ENCODE measurements at regions not wholly inside any gene's neighbourhood (a gene's known extent, or its start where the extent isn't known, plus 50 kb on each side); places are given as distances from the start of the nearest gene placed in this dataset.
A peak's percentile ranks its signal among the peaks of the same experiment; 100 is the strongest.

GRCh38 chr2:104447831-104448434, 406.0 kb upstream of the POU3F3 start:
- no peaks in the 10 kb centered on the region for H3K9me3 ChIP-seq
- DNase-seq = no peak
- no peaks in the 10 kb centered on the region for H3K36me3 ChIP-seq
- ATAC-seq = no peak
- H3K27me3 ChIP-seq = no peaks in the 10 kb centered on the region
- intact Hi-C loops (cut with DNase I) = loop anchor here in 1 of 10 donors (10.0 kb wide), 1 partner anchor 1903 kb away; no protein-coding TSS in a partner anchor
- H3K4me1 ChIP-seq = no peaks in the 10 kb centered on the region
- WGBS, 2 donors = 68 to 87% methylated on average over 2 of the region's 2 CpGs
- no peak overlapping the region for H3K27ac ChIP-seq
- H3K4me3 ChIP-seq = peak overlapping the region in 4 of 10 donors; percentile 21 to 35 (median 28)
- no peak for TF ChIP-seq CTCF (IDR thresholded peaks at IDR 0.05)

GRCh38 chr2:104448661-104449440, 405.1 kb upstream of the POU3F3 start:
- TF ChIP-seq CTCF (IDR thresholded peaks at IDR 0.05) = no peak
- H3K4me3 ChIP-seq = peak overlapping the region in 4 of 10 donors; percentile 21 to 35 (median 28)
- H3K4me1 ChIP-seq = no peaks in the 10 kb centered on the region
- no peak for ATAC-seq
- no peaks in the 10 kb centered on the region for H3K9me3 ChIP-seq
- H3K27ac ChIP-seq = no peak overlapping the region
- H3K36me3 ChIP-seq = no peaks in the 10 kb centered on the region
- no peaks in the 10 kb centered on the region for H3K27me3 ChIP-seq
- intact Hi-C loops (cut with DNase I) = loop anchor here in 1 of 10 donors (10.0 kb wide), 1 partner anchor 1904 kb away; no protein-coding TSS in a partner anchor
- WGBS, 2 donors = 44 to 45% methylated on average over 5 of the region's 5 CpGs
- no peak for DNase-seq

GRCh38 chr2:104452558-104452957, 401.4 kb upstream of the POU3F3 start:
- intact Hi-C loops (cut with DNase I) = no loop called here

GRCh38 chr2:104462731-104463130, 391.2 kb upstream of the POU3F3 start:
- no peaks in the 10 kb centered on the region for H3K27me3 ChIP-seq
- peaks cover 0 to 12% (median 0%) of the 10 kb centered on the region in 11 donors for H3K9me3 ChIP-seq
- H3K4me1 ChIP-seq = no peaks in the 10 kb centered on the region
- H3K4me3 ChIP-seq = no peak overlapping the region
- intact Hi-C loops (cut with DNase I) = no loop called here
- H3K27ac ChIP-seq = no peak overlapping the region
- no peak for TF ChIP-seq CTCF (IDR thresholded peaks at IDR 0.05)
- no peaks in the 10 kb centered on the region for H3K36me3 ChIP-seq
- ATAC-seq = no peak
- WGBS, 2 donors = 91 to 92% methylated on average over 2 of the region's 2 CpGs
- no peak for DNase-seq

More at GRCh38 chr2:104452558-104452957, 401.4 kb upstream of the POU3F3 start:
- WGBS, 2 donors = 62 to 65% methylated on average over 2 of the region's 2 CpGs
- Histone ChIP-seq H3K27ac (no peak overlapping the region), H3K4me3 (no peak overlapping the region), H3K9me3 (no peaks in the 10 kb centered on the region), H3K4me1 (no peaks in the 10 kb centered on the region), H3K36me3 (no peaks in the 10 kb centered on the region), H3K27me3 (no peaks in the 10 kb centered on the region)
- DNase-seq = no peak
- ATAC-seq = no peak
- TF ChIP-seq CTCF (IDR thresholded peaks at IDR 0.05) = no peak

Data from heart right ventricle (tissue), 16 donors.